ENCODE measurements at regions not wholly inside any gene's neighbourhood (a gene's known extent, or its start where the extent isn't known, plus 50 kb on each side); places are given as distances from the start of the nearest gene placed in this dataset.
A peak's percentile ranks its signal among the peaks of the same experiment; 100 is the strongest.

DNA sequence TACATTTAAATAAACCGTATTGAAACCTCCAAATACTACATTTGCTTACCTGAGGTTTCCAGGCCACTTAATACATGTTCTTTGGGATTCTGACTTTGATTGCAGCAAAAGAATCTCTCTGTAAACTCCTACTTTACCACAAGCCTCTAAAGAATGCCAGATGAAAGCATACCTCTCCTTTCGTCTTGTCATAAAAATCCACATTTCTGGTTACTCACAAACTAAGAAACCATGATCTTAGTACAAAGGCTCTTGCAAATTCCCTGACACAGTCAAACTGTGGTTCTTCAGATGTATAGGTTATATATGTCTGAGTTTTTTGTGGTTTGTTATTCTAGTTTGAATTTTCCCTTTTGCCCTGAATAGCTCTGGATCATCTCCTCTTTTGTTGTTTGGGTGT, 188.4 kb downstream of the RAP2B start:
- H3K27ac ChIP-seq, result no peak overlapping the region
- FAIRE-seq, result no peak
- TF ChIP-seq POLR2AphosphoS2 (conservative IDR thresholded peaks at IDR 0.05; ENCODE audit: low read length), result no peak
- TF ChIP-seq EHF (CRISPR knock-in tag; IDR thresholded peaks at IDR 0.05), result no peak
- TF ChIP-seq, protein P1, sequence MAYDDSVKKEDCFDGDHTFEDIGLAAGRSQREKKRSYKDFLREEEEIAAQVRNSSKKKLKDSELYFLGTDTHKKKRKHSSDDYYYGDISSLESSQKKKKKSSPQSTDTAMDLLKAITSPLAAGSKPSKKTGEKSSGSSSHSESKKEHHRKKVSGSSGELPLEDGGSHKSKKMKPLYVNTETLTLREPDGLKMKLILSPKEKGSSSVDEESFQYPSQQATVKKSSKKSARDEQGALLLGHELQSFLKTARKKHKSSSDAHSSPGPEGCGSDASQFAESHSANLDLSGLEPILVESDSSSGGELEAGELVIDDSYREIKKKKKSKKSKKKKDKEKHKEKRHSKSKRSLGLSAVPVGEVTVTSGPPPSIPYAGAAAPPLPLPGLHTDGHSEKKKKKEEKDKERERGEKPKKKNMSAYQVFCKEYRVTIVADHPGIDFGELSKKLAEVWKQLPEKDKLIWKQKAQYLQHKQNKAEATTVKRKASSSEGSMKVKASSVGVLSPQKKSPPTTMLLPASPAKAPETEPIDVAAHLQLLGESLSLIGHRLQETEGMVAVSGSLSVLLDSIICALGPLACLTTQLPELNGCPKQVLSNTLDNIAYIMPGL (CRISPR knock-in tag; IDR thresholded peaks at IDR 0.05; ENCODE audit: borderline replicate concordance), result no peak
- TF ChIP-seq MYC (IDR thresholded peaks at IDR 0.05; ENCODE audit: borderline replicate concordance, low read length), result no peak
- TF ChIP-seq RARB (CRISPR knock-in tag; IDR thresholded peaks at IDR 0.05), result no peak
- TF ChIP-seq SREBF2 (IDR thresholded peaks at IDR 0.05), result no peak
- TF ChIP-seq ESRRA (IDR thresholded peaks at IDR 0.05; ENCODE audit: borderline replicate concordance, low read length), result no peak
- no peak for TF ChIP-seq ZC3H11A (IDR thresholded peaks at IDR 0.05)
- no peak for TF ChIP-seq HOXA7 (CRISPR knock-in tag; IDR thresholded peaks at IDR 0.05)
- TF ChIP-seq HDAC2 (IDR thresholded peaks at IDR 0.05), result no peak
- no peak for TF ChIP-seq RCOR1 (IDR thresholded peaks at IDR 0.05; ENCODE audit: low read depth, low read length)
- no peak for TF ChIP-seq BHLHE40 (IDR thresholded peaks at IDR 0.05; ENCODE audit: low read depth, low read length)
- H3K4me2 ChIP-seq, result no peak overlapping the region
- H3K9me3 ChIP-seq, result no peaks in the 10 kb centered on the region
- no peaks in the 10 kb centered on the region for H3K4me1 ChIP-seq
- no peak for ATAC-seq
- DNase-seq (ENCODE audit: low read depth in 1 of 2, low spot score in 1 of 2), result no peak
- ChIA-PET POLR2A (interaction anchor here (0.6 kb wide), 1 partner anchor 872 kb away, joined by 3 read pairs; no protein-coding TSS in a partner anchor), CTCF (no interaction called here)
- no peak overlapping the region for H3K4me3 ChIP-seq
- WGBS (ENCODE audit: missing lambda C conversion rate), result 29% methylated on average over 2 of the region's 2 CpGs

DNA sequence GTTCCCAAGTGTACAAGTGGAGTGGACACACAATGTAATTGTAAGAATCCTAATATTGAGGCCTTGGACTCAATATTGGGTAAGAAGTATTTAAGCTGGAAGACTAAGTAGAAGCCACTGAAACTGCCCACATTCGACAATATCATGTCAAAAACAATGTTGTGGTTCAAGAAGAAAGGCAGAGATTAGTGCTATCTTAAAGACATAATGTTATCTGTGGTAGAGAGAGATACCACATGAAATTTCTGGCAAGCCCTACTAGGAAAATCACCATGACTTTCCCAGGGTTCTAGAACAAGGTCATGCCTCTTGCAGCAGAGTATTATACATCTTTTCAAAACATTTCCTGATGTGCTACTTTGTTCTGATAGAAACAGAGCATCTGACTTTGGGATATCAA, 192.6 kb downstream of the RAP2B start:
- 0% methylated on average over 1 of the region's 1 CpG for WGBS (ENCODE audit: missing lambda C conversion rate)
- 0 out of 3 replicates have a peak, but pooled peaks cover 3% of the 10 kb centered on the region for H3K9me3 ChIP-seq
- ATAC-seq (no peak), DNase-seq (ENCODE audit: low read depth in 1 of 2, low spot score in 1 of 2) (no peak), FAIRE-seq (no peak)
- no peaks in the 10 kb centered on the region for H3K4me1 ChIP-seq
- POLR2A ChIA-PET, result no interaction called here
- CTCF ChIA-PET, result interaction anchor here (0.6 kb wide), 1 partner anchor 86 kb away, joined by 3 read pairs; no protein-coding TSS in a partner anchor
- no peak overlapping the region for H3K27ac ChIP-seq
- TF ChIP-seq SREBF2 (IDR thresholded peaks at IDR 0.05) (no peak), NR3C1 (IDR thresholded peaks at IDR 0.05) (no peak), CBX2 (IDR thresholded peaks at IDR 0.05; ENCODE audit: borderline replicate concordance, low read depth) (no peak), PHF8 (IDR thresholded peaks at IDR 0.05; ENCODE audit: borderline replicate concordance, low read depth) (no peak), HOXA7 (CRISPR knock-in tag; IDR thresholded peaks at IDR 0.05) (no peak), EHF (CRISPR knock-in tag; IDR thresholded peaks at IDR 0.05) (no peak), FOXS1 (CRISPR knock-in tag; IDR thresholded peaks at IDR 0.05) (no peak), ZC3H11A (IDR thresholded peaks at IDR 0.05) (no peak), HDAC2 (IDR thresholded peaks at IDR 0.05) (no peak), KDM5A (IDR thresholded peaks at IDR 0.05) (no peak), KDM1A (IDR thresholded peaks at IDR 0.05; ENCODE audit: low read depth) (no peak)
- TF ChIP-seq, protein P2, sequence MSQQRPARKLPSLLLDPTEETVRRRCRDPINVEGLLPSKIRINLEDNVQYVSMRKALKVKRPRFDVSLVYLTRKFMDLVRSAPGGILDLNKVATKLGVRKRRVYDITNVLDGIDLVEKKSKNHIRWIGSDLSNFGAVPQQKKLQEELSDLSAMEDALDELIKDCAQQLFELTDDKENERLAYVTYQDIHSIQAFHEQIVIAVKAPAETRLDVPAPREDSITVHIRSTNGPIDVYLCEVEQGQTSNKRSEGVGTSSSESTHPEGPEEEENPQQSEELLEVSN (IDR thresholded peaks at IDR 0.05; ENCODE audit: borderline replicate concordance, low read depth), result no peak
- TF ChIP-seq, protein P3, sequence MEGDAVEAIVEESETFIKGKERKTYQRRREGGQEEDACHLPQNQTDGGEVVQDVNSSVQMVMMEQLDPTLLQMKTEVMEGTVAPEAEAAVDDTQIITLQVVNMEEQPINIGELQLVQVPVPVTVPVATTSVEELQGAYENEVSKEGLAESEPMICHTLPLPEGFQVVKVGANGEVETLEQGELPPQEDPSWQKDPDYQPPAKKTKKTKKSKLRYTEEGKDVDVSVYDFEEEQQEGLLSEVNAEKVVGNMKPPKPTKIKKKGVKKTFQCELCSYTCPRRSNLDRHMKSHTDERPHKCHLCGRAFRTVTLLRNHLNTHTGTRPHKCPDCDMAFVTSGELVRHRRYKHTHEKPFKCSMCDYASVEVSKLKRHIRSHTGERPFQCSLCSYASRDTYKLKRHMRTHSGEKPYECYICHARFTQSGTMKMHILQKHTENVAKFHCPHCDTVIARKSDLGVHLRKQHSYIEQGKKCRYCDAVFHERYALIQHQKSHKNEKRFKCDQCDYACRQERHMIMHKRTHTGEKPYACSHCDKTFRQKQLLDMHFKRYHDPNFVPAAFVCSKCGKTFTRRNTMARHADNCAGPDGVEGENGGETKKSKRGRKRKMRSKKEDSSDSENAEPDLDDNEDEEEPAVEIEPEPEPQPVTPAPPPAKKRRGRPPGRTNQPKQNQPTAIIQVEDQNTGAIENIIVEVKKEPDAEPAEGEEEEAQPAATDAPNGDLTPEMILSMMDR (IDR thresholded peaks at IDR 0.05), result no peak
- no peak overlapping the region for H3K4me2 ChIP-seq
- H3K4me3 ChIP-seq, result no peak overlapping the region

DNA sequence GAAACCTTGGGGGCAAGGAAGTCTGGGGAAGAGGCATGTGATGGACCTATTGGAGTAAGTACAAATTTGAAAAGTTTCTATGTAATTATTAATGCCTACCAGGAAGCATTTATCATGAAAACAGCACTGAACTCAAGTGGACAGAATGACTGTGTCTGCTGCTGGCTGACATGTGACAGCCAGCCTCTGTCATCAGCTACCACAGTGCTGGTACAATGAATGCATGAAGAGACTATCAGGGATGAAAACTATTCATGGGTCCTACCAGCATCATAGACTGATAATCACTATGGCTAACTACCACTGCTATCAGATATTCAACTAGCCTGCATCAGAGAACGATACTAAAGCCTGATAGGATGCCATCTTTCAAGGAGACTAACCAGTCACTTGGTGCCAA, 193.5 kb downstream of the RAP2B start:
- ChIA-PET POLR2A (no interaction called here), CTCF (interaction anchor here (0.8 kb wide), 1 partner anchor 29 kb away, joined by 3 read pairs; no protein-coding TSS in a partner anchor)
- Histone ChIP-seq H3K4me3 (no peak overlapping the region), H3K9me3 (0 out of 3 replicates have a peak, but pooled peaks cover 3% of the 10 kb centered on the region), H3K27ac (no peak overlapping the region), H3K4me2 (no peak overlapping the region), H3K4me1 (no peaks in the 10 kb centered on the region)
- TF ChIP-seq CHD4 (IDR thresholded peaks at IDR 0.05; ENCODE audit: borderline replicate concordance), result no peak
- no peak for TF ChIP-seq JUNB (IDR thresholded peaks at IDR 0.05)
- TF ChIP-seq RCOR1 (IDR thresholded peaks at IDR 0.05; ENCODE audit: low read depth, low read length), result no peak
- TF ChIP-seq JUN (IDR thresholded peaks at IDR 0.05), result no peak
- no peak for TF ChIP-seq RNF2 (IDR thresholded peaks at IDR 0.05; ENCODE audit: borderline replicate concordance, low read depth)
- no peak for TF ChIP-seq GATA3 (IDR thresholded peaks at IDR 0.05; ENCODE audit: borderline replicate concordance)
- no peak for TF ChIP-seq TP53 (CRISPR knock-in tag; IDR thresholded peaks at IDR 0.05)
- TF ChIP-seq, protein P4, sequence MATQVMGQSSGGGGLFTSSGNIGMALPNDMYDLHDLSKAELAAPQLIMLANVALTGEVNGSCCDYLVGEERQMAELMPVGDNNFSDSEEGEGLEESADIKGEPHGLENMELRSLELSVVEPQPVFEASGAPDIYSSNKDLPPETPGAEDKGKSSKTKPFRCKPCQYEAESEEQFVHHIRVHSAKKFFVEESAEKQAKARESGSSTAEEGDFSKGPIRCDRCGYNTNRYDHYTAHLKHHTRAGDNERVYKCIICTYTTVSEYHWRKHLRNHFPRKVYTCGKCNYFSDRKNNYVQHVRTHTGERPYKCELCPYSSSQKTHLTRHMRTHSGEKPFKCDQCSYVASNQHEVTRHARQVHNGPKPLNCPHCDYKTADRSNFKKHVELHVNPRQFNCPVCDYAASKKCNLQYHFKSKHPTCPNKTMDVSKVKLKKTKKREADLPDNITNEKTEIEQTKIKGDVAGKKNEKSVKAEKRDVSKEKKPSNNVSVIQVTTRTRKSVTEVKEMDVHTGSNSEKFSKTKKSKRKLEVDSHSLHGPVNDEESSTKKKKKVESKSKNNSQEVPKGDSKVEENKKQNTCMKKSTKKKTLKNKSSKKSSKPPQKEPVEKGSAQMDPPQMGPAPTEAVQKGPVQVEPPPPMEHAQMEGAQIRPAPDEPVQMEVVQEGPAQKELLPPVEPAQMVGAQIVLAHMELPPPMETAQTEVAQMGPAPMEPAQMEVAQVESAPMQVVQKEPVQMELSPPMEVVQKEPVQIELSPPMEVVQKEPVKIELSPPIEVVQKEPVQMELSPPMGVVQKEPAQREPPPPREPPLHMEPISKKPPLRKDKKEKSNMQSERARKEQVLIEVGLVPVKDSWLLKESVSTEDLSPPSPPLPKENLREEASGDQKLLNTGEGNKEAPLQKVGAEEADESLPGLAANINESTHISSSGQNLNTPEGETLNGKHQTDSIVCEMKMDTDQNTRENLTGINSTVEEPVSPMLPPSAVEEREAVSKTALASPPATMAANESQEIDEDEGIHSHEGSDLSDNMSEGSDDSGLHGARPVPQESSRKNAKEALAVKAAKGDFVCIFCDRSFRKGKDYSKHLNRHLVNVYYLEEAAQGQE (IDR thresholded peaks at IDR 0.05), result no peak
- no peak for TF ChIP-seq EHF (CRISPR knock-in tag; IDR thresholded peaks at IDR 0.05)
- WGBS (ENCODE audit: missing lambda C conversion rate), result 13% methylated on average over 1 of the region's 1 CpG
- FAIRE-seq (no peak), DNase-seq (ENCODE audit: low read depth in 1 of 2, low spot score in 1 of 2) (no peak), ATAC-seq (0 out of 6 replicates have a peak, but pooled peaks of 1 of the 2 experiments have one; percentile 47)

All from A549 (cell line).